ENCODE measurements at regions not wholly inside any gene's neighbourhood (a gene's known extent, or its start where the extent isn't known, plus 50 kb on each side); places are given as distances from the start of the nearest gene placed in this dataset.

DNA sequence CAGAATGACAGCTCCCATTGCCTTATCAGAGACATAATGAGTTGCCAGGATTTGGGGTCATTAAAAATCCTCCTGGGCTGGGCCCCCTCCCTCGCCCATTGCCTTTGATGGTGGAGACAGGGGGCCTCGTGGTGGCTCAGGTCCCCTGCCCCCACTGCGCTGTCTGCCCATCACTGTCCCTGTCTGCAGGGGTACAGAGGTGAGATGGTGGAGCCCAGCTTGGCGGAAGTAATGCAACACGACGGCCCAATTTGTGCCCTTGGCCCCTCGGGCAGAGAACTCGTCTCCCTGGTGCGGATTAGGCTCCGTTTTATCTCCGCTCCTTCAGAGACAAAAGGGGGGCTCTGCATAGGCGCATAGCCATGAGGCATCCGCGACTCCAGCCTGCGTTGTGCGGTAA is 152.4 kb upstream of the UNC5B start:
- Histone ChIP-seq H3K27me3 (ENCODE audit: control insufficient read depth, extremely low read depth, insufficient read depth, low read length) (peaks cover 21% of the 10 kb centered on the region), H2AFZ (ENCODE audit: control insufficient read depth, low read length) (no peak overlapping the region)
- no peak for FAIRE-seq

DNA sequence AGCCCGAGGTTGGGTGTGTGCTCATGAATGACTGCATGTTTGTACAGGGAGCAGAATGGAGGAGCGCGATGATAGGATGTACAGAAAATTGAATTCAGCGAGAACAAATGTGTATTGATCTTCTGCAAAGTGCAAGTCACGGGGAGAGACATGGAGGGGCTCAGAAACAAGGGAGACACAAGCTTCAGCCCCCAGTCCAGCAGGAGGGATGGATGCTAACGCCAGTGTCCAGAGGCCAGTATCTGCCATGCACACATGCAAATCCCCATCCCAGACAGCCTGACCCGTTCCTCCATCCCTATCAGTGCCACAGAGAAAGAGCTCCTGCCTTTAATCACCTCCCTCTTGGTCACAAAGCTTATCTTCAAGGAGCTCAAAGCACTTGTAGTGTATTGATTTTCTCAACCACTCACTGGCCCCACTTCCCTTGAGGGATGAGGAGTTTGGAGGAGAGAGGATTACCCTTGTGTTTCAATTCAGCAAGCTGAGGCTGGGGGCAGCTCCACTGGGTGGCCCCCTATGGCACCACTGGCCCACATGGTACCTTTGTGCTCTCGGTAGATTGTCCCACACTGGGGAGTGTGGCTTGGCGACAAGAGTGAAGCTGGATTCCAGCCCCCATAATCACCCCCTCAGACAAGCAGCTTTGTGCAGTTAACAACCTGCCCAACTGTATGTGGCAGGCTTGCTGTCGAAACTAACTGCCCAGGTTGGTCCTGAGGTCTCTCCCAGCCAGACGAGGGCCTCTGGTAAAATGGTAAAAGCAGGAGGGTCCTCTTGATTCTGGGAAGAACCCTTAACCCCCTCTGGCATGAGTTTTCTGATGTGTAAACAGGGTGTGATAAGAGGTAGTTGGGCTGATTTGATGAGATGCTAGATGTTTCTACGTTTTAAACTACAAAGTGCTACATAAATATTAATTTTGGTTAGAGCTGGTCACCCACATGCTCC is 151.6 kb upstream of the UNC5B start:
- Histone ChIP-seq H3K4me1 (ENCODE audit: control insufficient read depth, extremely low read depth, insufficient read depth, low read length) (no peaks in the 10 kb centered on the region), H2AFZ (ENCODE audit: control insufficient read depth, low read length) (no peak overlapping the region), H3K27me3 (ENCODE audit: control insufficient read depth, extremely low read depth, insufficient read depth, low read length) (peaks cover 22% of the 10 kb centered on the region), H3K4me3 (ENCODE audit: control insufficient read depth in 2 of 3, extremely low read depth in 1 of 3, insufficient read depth in 2 of 3, low read depth in 1 of 3, low read length in 3 of 3) (no peak overlapping the region), H3K79me2 (ENCODE audit: control insufficient read depth, insufficient read depth, low read length) (no peaks in the 10 kb centered on the region), H4K20me1 (ENCODE audit: control insufficient read depth, extremely low read depth, insufficient read depth, low read length) (no peaks in the 10 kb centered on the region), H3K9me3 (ENCODE audit: control insufficient read depth, low read depth, low read length) (no peaks in the 10 kb centered on the region), H3K9ac (ENCODE audit: control insufficient read depth, extremely low read depth, insufficient read depth, low read length) (no peak overlapping the region), H3K9me1 (ENCODE audit: control insufficient read depth, extremely low read depth, insufficient read depth, low read length) (no peaks in the 10 kb centered on the region), H3K4me2 (ENCODE audit: control insufficient read depth, extremely low read depth, insufficient read depth, low read depth, low read length) (no peak overlapping the region), H3K27ac (ENCODE audit: control insufficient read depth, insufficient read depth, low read length) (no peak overlapping the region), H3K36me3 (ENCODE audit: control insufficient read depth in 2 of 2, extremely low read depth in 1 of 2, insufficient read depth in 2 of 2, low read length in 2 of 2) (no peaks in the 10 kb centered on the region)
- no peak for TF ChIP-seq EZH2 (IDR thresholded peaks at IDR 0.05; ENCODE audit: low read length)
- dilution Hi-C loops (cut with MboI; ENCODE audit: extremely low pct_ligation_motif_present, low sequenced_read_pairs) = no loop called here
- FAIRE-seq (no peak), DNase-seq (ENCODE audit: low read depth, low spot score) (no peak)

More for the DNA sequence above, 152.4 kb upstream of the UNC5B start:
- H3K4me3 ChIP-seq (ENCODE audit: control insufficient read depth in 2 of 3, extremely low read depth in 1 of 3, insufficient read depth in 2 of 3, low read depth in 1 of 3, low read length in 3 of 3) = no peak overlapping the region
- H3K79me2 ChIP-seq (ENCODE audit: control insufficient read depth, insufficient read depth, low read length) = no peaks in the 10 kb centered on the region
- no peaks in the 10 kb centered on the region for H3K4me1 ChIP-seq (ENCODE audit: control insufficient read depth, extremely low read depth, insufficient read depth, low read length)
- no peaks in the 10 kb centered on the region for H3K9me3 ChIP-seq (ENCODE audit: control insufficient read depth, low read depth, low read length)
- TF ChIP-seq, protein P1, sequence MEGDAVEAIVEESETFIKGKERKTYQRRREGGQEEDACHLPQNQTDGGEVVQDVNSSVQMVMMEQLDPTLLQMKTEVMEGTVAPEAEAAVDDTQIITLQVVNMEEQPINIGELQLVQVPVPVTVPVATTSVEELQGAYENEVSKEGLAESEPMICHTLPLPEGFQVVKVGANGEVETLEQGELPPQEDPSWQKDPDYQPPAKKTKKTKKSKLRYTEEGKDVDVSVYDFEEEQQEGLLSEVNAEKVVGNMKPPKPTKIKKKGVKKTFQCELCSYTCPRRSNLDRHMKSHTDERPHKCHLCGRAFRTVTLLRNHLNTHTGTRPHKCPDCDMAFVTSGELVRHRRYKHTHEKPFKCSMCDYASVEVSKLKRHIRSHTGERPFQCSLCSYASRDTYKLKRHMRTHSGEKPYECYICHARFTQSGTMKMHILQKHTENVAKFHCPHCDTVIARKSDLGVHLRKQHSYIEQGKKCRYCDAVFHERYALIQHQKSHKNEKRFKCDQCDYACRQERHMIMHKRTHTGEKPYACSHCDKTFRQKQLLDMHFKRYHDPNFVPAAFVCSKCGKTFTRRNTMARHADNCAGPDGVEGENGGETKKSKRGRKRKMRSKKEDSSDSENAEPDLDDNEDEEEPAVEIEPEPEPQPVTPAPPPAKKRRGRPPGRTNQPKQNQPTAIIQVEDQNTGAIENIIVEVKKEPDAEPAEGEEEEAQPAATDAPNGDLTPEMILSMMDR (optimal IDR thresholded peaks at IDR 0.05 in 1 of 3, IDR thresholded peaks at IDR 0.05 in 1 of 3, conservative IDR thresholded peaks at IDR 0.05 in 1 of 3; ENCODE audit: extremely low read depth in 1 of 3, insufficient read depth in 2 of 3, low read length in 3 of 3) = no peak
- TF ChIP-seq EZH2 (IDR thresholded peaks at IDR 0.05; ENCODE audit: low read length) = no peak
- H3K9me1 ChIP-seq (ENCODE audit: control insufficient read depth, extremely low read depth, insufficient read depth, low read length) = no peaks in the 10 kb centered on the region
- dilution Hi-C loops (cut with MboI; ENCODE audit: extremely low pct_ligation_motif_present, low sequenced_read_pairs) = no loop called here
- DNase-seq (ENCODE audit: low read depth, low spot score) = no peak
- H3K27ac ChIP-seq (ENCODE audit: control insufficient read depth, insufficient read depth, low read length) = no peak overlapping the region
- no peak overlapping the region for H3K9ac ChIP-seq (ENCODE audit: control insufficient read depth, extremely low read depth, insufficient read depth, low read length)
- no peaks in the 10 kb centered on the region for H3K36me3 ChIP-seq (ENCODE audit: control insufficient read depth in 2 of 2, extremely low read depth in 1 of 2, insufficient read depth in 2 of 2, low read length in 2 of 2)
- no peaks in the 10 kb centered on the region for H4K20me1 ChIP-seq (ENCODE audit: control insufficient read depth, extremely low read depth, insufficient read depth, low read length)
- H3K4me2 ChIP-seq (ENCODE audit: control insufficient read depth, extremely low read depth, insufficient read depth, low read depth, low read length) = no peak overlapping the region

Data from keratinocyte (primary cell).